HAP-1 (cell line): ENCODE measurements at regions not wholly inside any gene's neighbourhood (a gene's known extent, or its start where the extent isn't known, plus 50 kb on each side); places are given as distances from the start of the nearest gene placed in this dataset.
"Not testable (repeated sequence)": the region's sequence is repeated elsewhere in the genome, so short reads cannot be mapped to it uniquely, and the experiment has no call there.

Experiments used
- DNase-seq, 2 experiments: peaks; one replicate each; pipeline ENCODE4 v3.0.0-alpha.2; 2016 to 2020; ENCODE audit warnings: low spot score in 2 of 2
- H3K27me3 ChIP-seq: fragments of 250-450 bp; sonication (Bioruptor Pico); 2 replicates; pipeline ENCODE4 v1.5.1; 2020; ENCODE audit warnings: low read depth, mild to moderate bottlenecking, moderate library complexity
- H3K36me3 ChIP-seq: fragments of 250-450 bp; sonication (Bioruptor Pico); replicated peaks from 2 replicates; pipeline ENCODE4 v1.5.1; 2020; ENCODE audit warnings: mild to moderate bottlenecking
- H3K4me1 ChIP-seq: fragments of 250-450 bp; sonication (Bioruptor Pico); 2 replicates; pipeline ENCODE4 v1.5.1; 2020; ENCODE audit warnings: mild to moderate bottlenecking
- H3K4me3 ChIP-seq: fragments of 250-450 bp; sonication (Bioruptor Pico); 2 replicates; pipeline ENCODE4 v1.5.1; 2020; ENCODE audit warnings: mild to moderate bottlenecking, moderate library complexity
- H3K9me3 ChIP-seq: fragments of 250-450 bp; sonication (Bioruptor Pico); 2 replicates; pipeline ENCODE4 v1.5.1; 2020; ENCODE audit warnings: mild to moderate bottlenecking, moderate library complexity
- in situ Hi-C: fragments of 300-500 bp; cut with MboI; formaldehyde crosslinking; loops from 3 replicates; pipeline ENCODE4 v1.14.3; 2020; ENCODE audit warnings: low sequenced_read_pairs, inconsistent platforms, mixed read lengths

GRCh38 chr13:65343898-65344663, 1886.1 kb downstream of the PCDH9 start:
- H3K27me3 ChIP-seq: no peaks in the 10 kb centered on the region
- in situ Hi-C loops: no loop called here
- H3K4me3 ChIP-seq: no peak overlapping the region
- H3K36me3 ChIP-seq: no peaks in the 10 kb centered on the region
- no peaks in the 10 kb centered on the region for H3K9me3 ChIP-seq
- DNase-seq: no peak
- H3K4me1 ChIP-seq: no peaks in the 10 kb centered on the region

- H3K4me3 ChIP-seq: no peak overlapping the region
- H3K27me3 ChIP-seq: no peaks in the 10 kb centered on the region
- no peak for DNase-seq
- H3K4me1 ChIP-seq: no peaks in the 10 kb centered on the region
- in situ Hi-C loops: no loop called here
- H3K9me3 ChIP-seq: no peaks in the 10 kb centered on the region
- no peaks in the 10 kb centered on the region for H3K36me3 ChIP-seq
Observed at GRCh38 chr13:65342541-65343337, 1887.4 kb downstream of the PCDH9 start.

- H3K36me3 ChIP-seq: no peaks in the 10 kb centered on the region
- in situ Hi-C loops: no loop called here
- no peaks in the 10 kb centered on the region for H3K9me3 ChIP-seq
- DNase-seq: no peak
- H3K27me3 ChIP-seq: no peaks in the 10 kb centered on the region
- H3K4me3 ChIP-seq: no peak overlapping the region
- H3K4me1 ChIP-seq: no peaks in the 10 kb centered on the region
Observed at GRCh38 chr13:65339241-65339640, 1890.9 kb downstream of the PCDH9 start.

- no peaks in the 10 kb centered on the region for H3K27me3 ChIP-seq
- no peak overlapping the region for H3K4me3 ChIP-seq
- no peaks in the 10 kb centered on the region for H3K9me3 ChIP-seq
- in situ Hi-C loops: no loop called here
- H3K36me3 ChIP-seq: no peaks in the 10 kb centered on the region
- DNase-seq: no peak
- H3K4me1 ChIP-seq: no peaks in the 10 kb centered on the region
Observed at GRCh38 chr13:65336916-65337315, 1893.2 kb downstream of the PCDH9 start.

GRCh38 chr13:65336087-65336749, 1893.9 kb downstream of the PCDH9 start:
- H3K9me3 ChIP-seq: no peaks in the 10 kb centered on the region
- H3K36me3 ChIP-seq: no peaks in the 10 kb centered on the region
- no peak overlapping the region for H3K4me3 ChIP-seq
- no peak for DNase-seq
- no peaks in the 10 kb centered on the region for H3K4me1 ChIP-seq
- in situ Hi-C loops: no loop called here
- no peaks in the 10 kb centered on the region for H3K27me3 ChIP-seq

GRCh38 chr13:65330691-65331090, 1899.4 kb downstream of the PCDH9 start:
- Histone ChIP-seq H3K4me3 (no peak overlapping the region), H3K27me3 (no peaks in the 10 kb centered on the region), H3K4me1 (no peaks in the 10 kb centered on the region), H3K36me3 (no peaks in the 10 kb centered on the region), H3K9me3 (no peaks in the 10 kb centered on the region)
- in situ Hi-C loops: no loop called here
- DNase-seq: no peak

- H3K9me3 ChIP-seq: no peaks in the 10 kb centered on the region
- H3K4me3 ChIP-seq: no peak overlapping the region
- H3K36me3 ChIP-seq: no peaks in the 10 kb centered on the region
- H3K4me1 ChIP-seq: no peaks in the 10 kb centered on the region
- in situ Hi-C loops: no loop called here
- H3K27me3 ChIP-seq: no peaks in the 10 kb centered on the region
- DNase-seq: no peak
Observed at GRCh38 chr13:65330287-65330686, 1899.8 kb downstream of the PCDH9 start.

GRCh38 chr13:65323192-65323591, 1906.9 kb downstream of the PCDH9 start:
- H3K9me3 ChIP-seq, H3K4me1 ChIP-seq, in situ Hi-C loops, H3K27me3 ChIP-seq, H3K36me3 ChIP-seq, H3K4me3 ChIP-seq, DNase-seq: not testable (repeated sequence)

- in situ Hi-C loops: not testable (repeated sequence)
Observed at GRCh38 chr13:65321423-65321822, 1908.7 kb downstream of the PCDH9 start.

GRCh38 chr13:65314008-65314407, 1916.1 kb downstream of the PCDH9 start:
- Histone ChIP-seq H3K9me3 (no peaks in the 10 kb centered on the region), H3K4me3 (no peak overlapping the region), H3K36me3 (no peaks in the 10 kb centered on the region), H3K4me1 (no peaks in the 10 kb centered on the region; the same call in 1 of the 2 replicates), H3K27me3 (no peaks in the 10 kb centered on the region)
- in situ Hi-C loops: no loop called here
- no peak for DNase-seq

More at GRCh38 chr13:65321423-65321822, 1908.7 kb downstream of the PCDH9 start:
- H3K4me1 ChIP-seq, H3K36me3 ChIP-seq, H3K9me3 ChIP-seq, H3K4me3 ChIP-seq, H3K27me3 ChIP-seq, DNase-seq: not testable (repeated sequence)

- no peaks in the 10 kb centered on the region for H3K4me1 ChIP-seq
- in situ Hi-C loops: no loop called here
- no peaks in the 10 kb centered on the region for H3K36me3 ChIP-seq
- no peaks in the 10 kb centered on the region for H3K9me3 ChIP-seq
- no peaks in the 10 kb centered on the region for H3K27me3 ChIP-seq
- no peak overlapping the region for H3K4me3 ChIP-seq
- no peak for DNase-seq
Observed at GRCh38 chr13:65310663-65311328, 1919.3 kb downstream of the PCDH9 start.

- Histone ChIP-seq H3K4me1 (no peaks in the 10 kb centered on the region), H3K36me3 (no peaks in the 10 kb centered on the region), H3K4me3 (no peak overlapping the region), H3K9me3 (no peaks in the 10 kb centered on the region), H3K27me3 (no peaks in the 10 kb centered on the region)
- in situ Hi-C loops: no loop called here
- DNase-seq: no peak
Observed at GRCh38 chr13:65309906-65310305, 1920.2 kb downstream of the PCDH9 start.

- H3K9me3 ChIP-seq, H3K4me1 ChIP-seq, DNase-seq, H3K4me3 ChIP-seq, H3K36me3 ChIP-seq, H3K27me3 ChIP-seq, in situ Hi-C loops: not testable (repeated sequence)
Observed at GRCh38 chr13:65308729-65309128, 1921.4 kb downstream of the PCDH9 start.
